ENCODE measurements at regions not wholly inside any gene's neighbourhood (a gene's known extent, or its start where the extent isn't known, plus 50 kb on each side); places are given as distances from the start of the nearest gene placed in this dataset.

GRCh38 chr6:223136-223535 is 69.2 kb upstream of the DUSP22 start:
- TF ChIP-seq CTCF (IDR thresholded peaks at IDR 0.05; ENCODE audit: insufficient read depth, low read depth, low read length) = no peak
- DNase-seq (ENCODE audit: low read depth) = no peak
- H3K4me3 ChIP-seq (ENCODE audit: low read depth, low read length) = no peak overlapping the region

GRCh38 chr6:223763-224162 is 68.5 kb upstream of the DUSP22 start:
- DNase-seq (ENCODE audit: low read depth) = no peak
- no peak for TF ChIP-seq CTCF (IDR thresholded peaks at IDR 0.05; ENCODE audit: insufficient read depth, low read depth, low read length)
- H3K4me3 ChIP-seq (ENCODE audit: low read depth, low read length) = no peak overlapping the region

GRCh38 chr6:224350-224749 is 67.9 kb upstream of the DUSP22 start:
- no peak for TF ChIP-seq CTCF (IDR thresholded peaks at IDR 0.05; ENCODE audit: insufficient read depth, low read depth, low read length)
- H3K4me3 ChIP-seq (ENCODE audit: low read depth, low read length) = no peak overlapping the region
- no peak for DNase-seq (ENCODE audit: low read depth)

- H3K4me3 ChIP-seq (ENCODE audit: low read depth, low read length) = no peak overlapping the region
- no peak for TF ChIP-seq CTCF (IDR thresholded peaks at IDR 0.05; ENCODE audit: insufficient read depth, low read depth, low read length)
- DNase-seq (ENCODE audit: low read depth) = no peak
Observed at GRCh38 chr6:225121-225721, 67.1 kb upstream of the DUSP22 start.

- no peak for TF ChIP-seq CTCF (IDR thresholded peaks at IDR 0.05; ENCODE audit: insufficient read depth, low read depth, low read length)
- DNase-seq (ENCODE audit: low read depth) = no peak
- H3K4me3 ChIP-seq (ENCODE audit: low read depth, low read length) = no peak overlapping the region
Observed at GRCh38 chr6:225907-226306, 66.4 kb upstream of the DUSP22 start.

DNA sequence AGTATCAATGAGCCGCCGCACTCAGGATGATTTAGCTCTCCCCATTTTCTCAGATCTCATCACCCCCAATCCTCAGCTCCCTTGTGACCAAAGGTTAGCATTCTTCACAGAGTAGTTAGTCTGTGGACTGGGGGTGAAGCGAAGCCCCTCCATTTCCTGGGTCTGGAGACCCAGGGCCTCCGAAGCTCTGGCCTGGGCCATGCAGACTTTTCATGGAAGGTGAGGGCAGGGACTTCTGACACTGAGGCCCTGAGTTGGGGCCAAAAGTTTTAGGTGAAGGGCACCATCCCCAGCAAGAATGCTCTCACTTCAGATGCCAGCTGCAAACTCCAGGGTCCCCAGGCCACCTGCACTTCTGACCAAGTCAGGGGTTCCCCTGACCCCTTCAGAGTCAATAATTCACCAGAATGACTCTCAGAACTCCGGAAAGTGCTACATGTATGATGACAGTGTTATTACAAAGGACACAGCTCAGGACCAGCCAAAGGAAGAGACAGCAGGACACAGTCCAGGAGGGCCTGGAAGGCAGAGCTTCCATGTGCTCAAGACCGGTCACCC is 65.7 kb upstream of the DUSP22 start:
- DNase-seq (ENCODE audit: low read depth) = no peak

More for the DNA sequence above, 65.7 kb upstream of the DUSP22 start:
- H3K4me3 ChIP-seq (ENCODE audit: low read depth, low read length) = no peak overlapping the region
- TF ChIP-seq CTCF (IDR thresholded peaks at IDR 0.05; ENCODE audit: insufficient read depth, low read depth, low read length) = no peak
